Sigmoid colon (tissue), 4 donors: ENCODE measurements at regions not wholly inside any gene's neighbourhood (a gene's known extent, or its start where the extent isn't known, plus 50 kb on each side); places are given as distances from the start of the nearest gene placed in this dataset.

Source experiments
- CTCF ChIP-seq, 4 experiments: fragments of 450-650 bp in 3 of 4; fragments of 200-600 bp in 1 of 4; IDR thresholded peaks; one replicate each; pipeline ENCODE4 v1.5.1; 2016 to 2019; ENCODE audit warnings: antibody characterized with exemption in 4 of 4, mild to moderate bottlenecking in 3 of 4, moderate library complexity in 2 of 4
- EP300 ChIP-seq, 4 donors: sonication (generic); formaldehyde crosslinking; IDR thresholded peaks; one replicate each; pipeline ENCODE4 v1.6.1; 2017; ENCODE audit warnings: antibody characterized with exemption in 4 of 4
- POLR2A ChIP-seq, 2 donors: fragments of 450-650 bp; IDR thresholded peaks; one replicate each; pipeline ENCODE4 v1.6.1; 2016; ENCODE audit warnings: antibody characterized with exemption in 2 of 2, mild to moderate bottlenecking in 2 of 2, moderate library complexity in 2 of 2
- POLR2AphosphoS5 ChIP-seq, 4 donors: sonication (generic); formaldehyde crosslinking; IDR thresholded peaks; one replicate each; pipeline ENCODE4 v1.6.1; 2017; ENCODE audit warnings: antibody characterized with exemption in 4 of 4

DNA sequence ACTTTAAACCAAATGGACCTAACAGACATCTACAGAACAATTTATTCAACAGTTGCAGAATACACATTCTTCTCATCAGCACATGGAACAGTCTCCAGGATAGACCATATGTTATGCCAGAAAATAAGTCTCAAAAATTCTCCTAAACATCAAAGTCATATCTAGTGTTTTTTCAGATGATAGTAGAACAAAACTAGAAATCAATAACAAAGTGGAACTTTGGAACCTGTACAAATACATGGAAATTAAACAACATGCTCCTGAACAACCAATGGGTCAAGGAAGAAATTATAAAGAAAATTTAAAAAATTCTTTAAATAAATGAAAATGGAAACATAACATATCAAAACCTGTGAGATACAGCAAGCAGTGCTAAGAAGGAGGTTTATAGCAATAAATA lies 194.1 kb upstream of the SIX2 start:
- TF ChIP-seq CTCF (IDR thresholded peaks at IDR 0.05) (no peak), EP300 (IDR thresholded peaks at IDR 0.05) (no peak), POLR2AphosphoS5 (IDR thresholded peaks at IDR 0.05) (no peak), POLR2A (IDR thresholded peaks at IDR 0.05) (no peak)
